ENCODE measurements at regions not wholly inside any gene's neighbourhood (a gene's known extent, or its start where the extent isn't known, plus 50 kb on each side); places are given as distances from the start of the nearest gene placed in this dataset.

DNA sequence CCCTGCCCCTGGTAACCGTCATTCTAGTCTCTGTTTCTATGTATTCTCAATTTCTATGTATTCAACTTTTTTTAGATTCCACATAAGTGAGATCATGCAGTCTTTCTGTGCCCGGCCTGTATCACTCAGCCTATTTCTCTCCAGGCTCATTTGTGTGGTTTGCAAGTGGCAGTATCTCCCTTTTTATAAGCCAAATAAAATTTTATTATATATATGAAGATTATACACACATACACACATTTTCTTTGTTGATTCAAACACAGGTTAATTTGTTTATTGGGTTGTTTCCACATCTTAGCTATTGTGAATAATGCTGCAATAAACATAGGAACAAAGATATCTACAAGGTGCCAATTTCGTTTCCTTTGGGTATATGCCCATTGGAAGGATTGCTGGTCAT lies 571.7 kb downstream of the DHX35 start:
- TF ChIP-seq TAF1 (IDR thresholded peaks at IDR 0.05; ENCODE audit: low read depth, low read length) = no peak
- no peak for TF ChIP-seq POLR2A (IDR thresholded peaks at IDR 0.05; ENCODE audit: low read depth, low read length)
- TF ChIP-seq POLR2AphosphoS5 (IDR thresholded peaks at IDR 0.05; ENCODE audit: low read depth, low read length) = no peak
- no peak for TF ChIP-seq SPI1 (IDR thresholded peaks at IDR 0.05; ENCODE audit: low read depth, low read length)

Measured in GM12891 (cell line).